Activated CD8-positive, alpha-beta memory T cell treated with anti-CD3 and anti-CD28 coated beads for 1 hour (primary cell): ENCODE measurements at regions not wholly inside any gene's neighbourhood (a gene's known extent, or its start where the extent isn't known, plus 50 kb on each side); places are given as distances from the start of the nearest gene placed in this dataset.

Experiments
- DNase-seq, 2 donors: peaks; one replicate each; pipeline ENCODE4 v3.0.0-alpha.2; 2020; ENCODE audit warnings: low read depth in 1 of 2; ENCODE audit errors: extremely low read depth in 1 of 2

GRCh38 chr5:6831678-6832671, 118.7 kb downstream of the TENT4A start:
- DNase-seq: no peak

- DNase-seq: no peak
These were observed 119.8 kb downstream of the TENT4A start for GRCh38 chr5:6832994-6833393.

GRCh38 chr5:6833406-6833805, 120.2 kb downstream of the TENT4A start:
- no peak for DNase-seq

GRCh38 chr5:6837095-6837494, 123.9 kb downstream of the TENT4A start:
- DNase-seq: no peak

- no peak for DNase-seq
These were observed 124.4 kb downstream of the TENT4A start for GRCh38 chr5:6837519-6838110.

- DNase-seq: no peak
These were observed 125.5 kb downstream of the TENT4A start for GRCh38 chr5:6838736-6839135.

- no peak for DNase-seq
These were observed 127.0 kb downstream of the TENT4A start for GRCh38 chr5:6840136-6840793.

- no peak for DNase-seq
These were observed 130.1 kb downstream of the TENT4A start for GRCh38 chr5:6843335-6843734.

GRCh38 chr5:6843821-6844220, 130.6 kb downstream of the TENT4A start:
- DNase-seq: no peak

GRCh38 chr5:6845856-6846255, 132.6 kb downstream of the TENT4A start:
- no peak for DNase-seq

GRCh38 chr5:6847870-6848269, 134.6 kb downstream of the TENT4A start:
- no peak for DNase-seq

- no peak for DNase-seq
These were observed 136.3 kb downstream of the TENT4A start for GRCh38 chr5:6849316-6850105.

- DNase-seq: no peak
These were observed 136.8 kb downstream of the TENT4A start for GRCh38 chr5:6850106-6850432.

- no peak for DNase-seq
These were observed 143.4 kb downstream of the TENT4A start for GRCh38 chr5:6856653-6857052.

GRCh38 chr5:6858419-6858818, 145.2 kb downstream of the TENT4A start:
- no peak for DNase-seq

- DNase-seq: no peak
These were observed 145.8 kb downstream of the TENT4A start for GRCh38 chr5:6859023-6859422.

- no peak for DNase-seq
These were observed 146.9 kb downstream of the TENT4A start for GRCh38 chr5:6859951-6860638.

GRCh38 chr5:6861036-6861435, 147.8 kb downstream of the TENT4A start:
- DNase-seq: no peak

GRCh38 chr5:6861667-6862066, 148.4 kb downstream of the TENT4A start:
- no peak for DNase-seq

- no peak for DNase-seq
These were observed 149.1 kb downstream of the TENT4A start for GRCh38 chr5:6862306-6862705.
